HG03066 (cell line): ENCODE measurements at regions not wholly inside any gene's neighbourhood (a gene's known extent, or its start where the extent isn't known, plus 50 kb on each side); places are given as distances from the start of the nearest gene placed in this dataset.
"Not testable (repeated sequence)": the region's sequence is repeated elsewhere in the genome, so short reads cannot be mapped to it uniquely, and the experiment has no call there.

ENCODE experiments used
- ATAC-seq: cut with Tn5 transposase; IDR thresholded peaks from one replicate; pipeline ENCODE4 v1.9.1; 2021; ENCODE audit warnings: low read depth; ENCODE audit not compliant: unreplicated experiment

- no peak for ATAC-seq
These were observed 54.0 kb downstream of the RFPL4B start for GRCh38 chr6:112401083-112401482.

DNA sequence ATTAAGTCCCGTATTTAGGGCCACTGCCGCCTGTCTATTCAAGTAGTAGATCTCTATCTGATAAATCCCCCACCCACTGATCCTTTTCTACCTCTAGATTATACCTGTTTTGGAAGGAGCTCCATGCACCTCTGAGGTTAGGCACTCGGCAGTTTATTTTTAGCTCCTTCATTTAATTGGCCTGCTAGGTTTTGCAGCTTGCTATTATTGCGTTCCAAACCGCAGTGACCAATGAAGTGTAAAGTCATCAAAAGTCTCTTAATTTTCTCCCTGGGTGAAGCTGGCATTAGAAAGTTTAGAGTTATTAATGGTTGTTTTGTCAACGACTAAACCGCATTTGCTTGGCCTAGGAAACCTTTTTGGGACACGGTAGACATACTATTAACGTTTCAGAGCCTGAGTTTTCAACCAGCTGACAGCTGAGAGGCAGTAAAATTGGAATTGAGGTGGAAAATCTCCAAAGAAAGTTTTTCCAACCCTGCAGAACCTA, 60.0 kb downstream of the RFPL4B start:
- ATAC-seq, result no peak

GRCh38 chr6:112408522-112408921, 61.4 kb downstream of the RFPL4B start:
- no peak for ATAC-seq

DNA sequence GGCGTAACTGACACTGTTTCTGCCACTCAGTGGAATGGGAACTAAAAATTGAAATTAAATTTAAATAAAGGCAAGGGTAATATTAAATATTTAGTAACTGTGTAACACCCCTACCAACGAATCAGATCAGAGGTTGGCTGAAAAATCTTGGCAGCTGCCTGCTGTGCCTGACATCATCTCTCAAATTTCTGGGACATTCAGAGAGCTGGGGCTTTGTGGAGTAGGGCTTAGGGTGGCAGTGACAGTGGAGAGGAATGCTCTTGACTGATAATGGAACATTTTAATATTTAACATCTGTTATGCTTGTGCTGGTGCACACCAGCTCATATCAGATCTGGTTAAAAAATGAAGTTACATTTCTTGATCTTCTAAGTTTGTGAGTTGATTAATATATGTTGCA, 62.2 kb downstream of the RFPL4B start:
- ATAC-seq, result no peak

GRCh38 chr6:112413780-112414179, 66.7 kb downstream of the RFPL4B start:
- no peak for ATAC-seq

GRCh38 chr6:112415366-112415765, 68.2 kb downstream of the RFPL4B start:
- ATAC-seq, result no peak

GRCh38 chr6:112416866-112417265, 69.7 kb downstream of the RFPL4B start:
- no peak for ATAC-seq

DNA sequence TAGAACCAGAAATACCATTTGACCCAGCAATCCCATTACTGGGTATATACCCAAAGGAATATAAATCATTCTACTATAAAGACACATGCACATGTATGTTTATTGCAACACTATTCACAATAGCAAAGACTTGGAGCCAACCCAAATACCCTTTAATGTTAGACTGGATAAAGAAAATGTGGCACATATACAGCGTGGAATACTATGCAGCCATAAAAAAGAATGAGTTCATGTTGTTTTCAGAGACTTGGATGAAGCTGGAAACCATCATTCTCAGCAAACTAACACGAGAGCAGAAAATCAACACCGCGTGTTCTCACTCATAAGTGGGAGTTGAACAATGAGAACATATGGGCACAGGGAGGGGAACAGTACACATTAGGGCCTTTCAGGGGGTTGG, 79.9 kb downstream of the RFPL4B start:
- ATAC-seq, result not testable (repeated sequence)

DNA sequence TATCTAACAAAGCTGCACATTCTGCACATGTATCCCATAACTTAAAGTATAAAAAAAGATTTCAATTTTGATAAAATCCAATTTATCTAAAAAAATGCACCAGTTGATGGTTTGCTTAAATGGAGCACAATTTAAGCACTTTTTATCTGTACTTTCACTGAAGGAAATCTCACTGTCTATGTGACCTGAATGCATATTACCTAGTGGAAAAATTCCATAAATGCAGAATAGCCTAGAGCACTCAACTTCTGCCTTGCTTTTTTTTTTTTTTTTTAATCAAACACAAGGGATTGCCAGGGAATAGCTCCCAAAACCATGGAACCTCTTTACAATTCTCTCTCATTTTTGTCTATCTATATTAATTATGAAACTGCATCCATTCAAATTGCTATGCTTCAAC, 80.4 kb downstream of the RFPL4B start:
- no peak for ATAC-seq

GRCh38 chr6:112428477-112428876, 81.3 kb downstream of the RFPL4B start:
- no peak for ATAC-seq

- ATAC-seq, result no peak
These were observed 82.1 kb downstream of the RFPL4B start for GRCh38 chr6:112429226-112429625.

- ATAC-seq, result no peak
These were observed 84.7 kb downstream of the RFPL4B start for GRCh38 chr6:112431803-112432202.

GRCh38 chr6:112432853-112433252, 85.7 kb downstream of the RFPL4B start:
- ATAC-seq, result no peak

- ATAC-seq, result no peak
These were observed 86.3 kb downstream of the RFPL4B start for GRCh38 chr6:112433457-112433856.

- no peak for ATAC-seq
These were observed 87.8 kb downstream of the RFPL4B start for GRCh38 chr6:112434896-112435435.

GRCh38 chr6:112437058-112437457, 89.9 kb downstream of the RFPL4B start:
- ATAC-seq, result no peak

DNA sequence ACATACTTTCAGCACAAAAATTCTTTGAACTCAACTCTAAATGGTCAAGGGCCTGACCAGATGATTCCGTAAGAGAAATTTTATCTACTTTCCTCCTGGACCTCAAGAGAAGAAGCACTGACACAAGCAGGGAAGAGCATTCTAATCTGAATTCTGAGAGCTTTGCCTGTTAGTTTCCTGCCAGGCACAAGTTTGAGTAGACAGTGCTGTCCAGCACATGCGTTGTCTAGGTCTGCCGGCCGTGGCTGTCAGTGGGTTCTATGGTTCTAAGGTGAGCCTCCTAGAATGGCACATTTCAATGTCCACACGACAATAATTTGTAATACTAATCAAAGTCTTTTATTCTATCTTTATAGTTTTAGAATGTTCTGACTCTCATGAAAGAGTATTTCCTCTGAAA, 91.9 kb downstream of the RFPL4B start:
- ATAC-seq, result no peak

DNA sequence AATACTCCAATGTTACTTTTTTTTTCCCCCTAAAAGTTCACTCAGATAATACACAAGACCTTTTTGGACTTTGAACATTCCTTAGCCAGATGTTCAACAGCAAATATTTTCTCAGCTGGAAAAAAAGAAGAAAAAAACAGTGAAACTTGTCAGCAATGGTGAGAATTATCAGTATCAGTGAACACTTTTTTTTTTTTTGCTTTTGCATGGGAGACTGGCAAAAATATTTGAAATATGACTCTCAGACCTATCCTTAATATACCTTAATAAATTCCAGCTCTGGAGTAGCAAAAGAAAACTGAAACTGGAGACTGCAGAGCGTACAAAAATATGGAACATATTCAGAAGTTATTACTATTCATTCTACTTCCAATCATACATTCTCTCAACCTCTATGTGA, 92.3 kb downstream of the RFPL4B start:
- ATAC-seq, result no peak

- ATAC-seq, result no peak
These were observed 94.5 kb downstream of the RFPL4B start for GRCh38 chr6:112441607-112442006.

GRCh38 chr6:112443179-112444065, 96.3 kb downstream of the RFPL4B start:
- no peak for ATAC-seq

GRCh38 chr6:112448786-112449185, 101.7 kb downstream of the RFPL4B start:
- not testable (repeated sequence) for ATAC-seq

DNA sequence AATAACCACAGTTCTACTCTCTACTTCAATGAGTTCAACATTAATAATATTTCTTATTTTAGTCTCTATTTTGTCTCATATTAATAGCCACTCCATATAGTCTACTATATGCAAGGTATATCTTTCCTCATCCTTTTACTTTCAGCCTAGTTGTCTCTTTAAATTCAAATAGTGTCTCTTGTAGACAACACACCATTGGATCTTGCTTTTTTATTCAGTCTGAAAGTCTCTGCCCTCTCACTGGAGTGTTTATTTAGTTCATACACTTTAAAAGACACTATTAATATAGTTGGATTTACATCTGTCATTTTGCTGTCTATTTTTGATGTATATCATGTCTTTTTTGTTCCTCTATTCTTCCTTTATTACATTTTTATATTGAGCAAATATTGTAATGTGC, 103.5 kb downstream of the RFPL4B start:
- ATAC-seq, result no peak
